ENCODE measurements at regions not wholly inside any gene's neighbourhood (a gene's known extent, or its start where the extent isn't known, plus 50 kb on each side); places are given as distances from the start of the nearest gene placed in this dataset.

DNA sequence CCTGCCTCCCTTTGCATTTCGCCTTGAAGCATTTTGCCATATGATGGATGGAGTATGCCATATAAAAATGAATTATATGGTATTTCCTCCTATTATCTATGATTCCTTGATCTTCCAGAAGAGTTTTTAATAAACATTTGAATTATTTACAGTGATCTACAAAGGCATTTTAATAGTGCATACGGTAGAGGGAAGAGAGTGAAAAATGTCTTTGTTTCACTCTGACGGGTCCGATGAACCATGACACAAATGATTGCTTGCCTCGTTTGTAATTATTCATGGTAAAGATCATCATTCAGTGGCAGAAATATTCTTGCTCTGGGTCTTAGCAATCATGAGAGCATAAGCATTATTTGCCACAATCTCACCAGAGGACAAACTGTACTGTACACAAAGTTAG lies 1010.9 kb downstream of the NTRK3 start:
- H3K27me3 ChIP-seq (ENCODE audit: control insufficient read depth, insufficient read depth, low read length), result no peaks in the 10 kb centered on the region
- no peaks in the 10 kb centered on the region for H3K36me3 ChIP-seq (ENCODE audit: control insufficient read depth, insufficient read depth, low read length)
- TF ChIP-seq EZH2 (IDR thresholded peaks at IDR 0.05; ENCODE audit: low read length, missing control alignments), result no peak
- TF ChIP-seq, protein P1, sequence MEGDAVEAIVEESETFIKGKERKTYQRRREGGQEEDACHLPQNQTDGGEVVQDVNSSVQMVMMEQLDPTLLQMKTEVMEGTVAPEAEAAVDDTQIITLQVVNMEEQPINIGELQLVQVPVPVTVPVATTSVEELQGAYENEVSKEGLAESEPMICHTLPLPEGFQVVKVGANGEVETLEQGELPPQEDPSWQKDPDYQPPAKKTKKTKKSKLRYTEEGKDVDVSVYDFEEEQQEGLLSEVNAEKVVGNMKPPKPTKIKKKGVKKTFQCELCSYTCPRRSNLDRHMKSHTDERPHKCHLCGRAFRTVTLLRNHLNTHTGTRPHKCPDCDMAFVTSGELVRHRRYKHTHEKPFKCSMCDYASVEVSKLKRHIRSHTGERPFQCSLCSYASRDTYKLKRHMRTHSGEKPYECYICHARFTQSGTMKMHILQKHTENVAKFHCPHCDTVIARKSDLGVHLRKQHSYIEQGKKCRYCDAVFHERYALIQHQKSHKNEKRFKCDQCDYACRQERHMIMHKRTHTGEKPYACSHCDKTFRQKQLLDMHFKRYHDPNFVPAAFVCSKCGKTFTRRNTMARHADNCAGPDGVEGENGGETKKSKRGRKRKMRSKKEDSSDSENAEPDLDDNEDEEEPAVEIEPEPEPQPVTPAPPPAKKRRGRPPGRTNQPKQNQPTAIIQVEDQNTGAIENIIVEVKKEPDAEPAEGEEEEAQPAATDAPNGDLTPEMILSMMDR (conservative IDR thresholded peaks at IDR 0.05 in 1 of 2, IDR thresholded peaks at IDR 0.05 in 1 of 2; ENCODE audit: low read depth in 1 of 2, low read length in 2 of 2), result no peak
- H3K9ac ChIP-seq (ENCODE audit: insufficient read depth, low read length), result no peak overlapping the region
- no peaks in the 10 kb centered on the region for H3K9me3 ChIP-seq (ENCODE audit: control insufficient read depth, insufficient read depth, low read depth, low read length)
- H3K4me3 ChIP-seq (replicated peaks in 1 of 4; ENCODE audit: control extremely low read depth in 1 of 4, insufficient read depth in 1 of 4, low read depth in 3 of 4, low read length in 4 of 4), result no peak overlapping the region
- H3K4me2 ChIP-seq (ENCODE audit: extremely low read depth, insufficient read depth, low read length), result no peak overlapping the region
- DNase-seq (ENCODE audit: low read depth in 2 of 2), result no peak
- no peaks in the 10 kb centered on the region for H4K20me1 ChIP-seq (ENCODE audit: control insufficient read depth, extremely low read depth, insufficient read depth, low read length)
- H3K27ac ChIP-seq (ENCODE audit: insufficient read depth, low read length), result no peak overlapping the region
- H3K79me2 ChIP-seq (ENCODE audit: control insufficient read depth, insufficient read depth, low read length), result no peaks in the 10 kb centered on the region
- no peak overlapping the region for H2AFZ ChIP-seq (ENCODE audit: low read length)
- no peaks in the 10 kb centered on the region for H3K4me1 ChIP-seq (ENCODE audit: control insufficient read depth, extremely low read depth, insufficient read depth, low read length)

DNA sequence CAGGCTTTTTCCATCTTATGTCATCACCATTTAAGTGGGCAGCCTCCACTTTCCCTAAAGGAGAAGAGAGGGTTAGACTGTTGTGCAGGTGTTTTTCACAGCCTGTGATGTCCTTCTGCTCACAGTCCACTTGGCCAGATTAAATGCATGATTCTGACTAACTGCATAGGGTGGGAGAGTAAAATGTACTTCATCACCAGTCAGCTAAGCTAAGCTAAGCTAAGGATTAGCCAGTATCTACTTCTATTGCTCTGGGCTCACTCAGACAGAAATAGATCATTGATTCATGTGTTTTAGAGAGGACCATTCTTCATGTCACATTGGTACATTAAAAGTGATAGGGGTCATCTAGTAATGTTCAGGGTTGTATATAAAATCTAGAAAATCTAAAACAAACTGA lies 1013.1 kb downstream of the NTRK3 start:
- no peaks in the 10 kb centered on the region for H3K36me3 ChIP-seq (ENCODE audit: control insufficient read depth, insufficient read depth, low read length)
- no peaks in the 10 kb centered on the region for H3K9me3 ChIP-seq (ENCODE audit: control insufficient read depth, insufficient read depth, low read depth, low read length)
- H3K79me2 ChIP-seq (ENCODE audit: control insufficient read depth, insufficient read depth, low read length), result no peaks in the 10 kb centered on the region
- DNase-seq (ENCODE audit: low read depth in 2 of 2), result no peak
- no peaks in the 10 kb centered on the region for H4K20me1 ChIP-seq (ENCODE audit: control insufficient read depth, extremely low read depth, insufficient read depth, low read length)
- H3K9ac ChIP-seq (ENCODE audit: insufficient read depth, low read length), result no peak overlapping the region
- no peak overlapping the region for H3K27ac ChIP-seq (ENCODE audit: insufficient read depth, low read length)
- H3K4me1 ChIP-seq (ENCODE audit: control insufficient read depth, extremely low read depth, insufficient read depth, low read length), result no peaks in the 10 kb centered on the region
- H3K4me2 ChIP-seq (ENCODE audit: extremely low read depth, insufficient read depth, low read length), result no peak overlapping the region
- TF ChIP-seq EZH2 (IDR thresholded peaks at IDR 0.05; ENCODE audit: low read length, missing control alignments), result no peak
- TF ChIP-seq, protein P1 (conservative IDR thresholded peaks at IDR 0.05 in 1 of 2, IDR thresholded peaks at IDR 0.05 in 1 of 2; ENCODE audit: low read depth in 1 of 2, low read length in 2 of 2), result no peak
- no peak overlapping the region for H2AFZ ChIP-seq (ENCODE audit: low read length)
- H3K27me3 ChIP-seq (ENCODE audit: control insufficient read depth, insufficient read depth, low read length), result no peaks in the 10 kb centered on the region
- no peak overlapping the region for H3K4me3 ChIP-seq (replicated peaks in 1 of 4; ENCODE audit: control extremely low read depth in 1 of 4, insufficient read depth in 1 of 4, low read depth in 3 of 4, low read length in 4 of 4)

DNA sequence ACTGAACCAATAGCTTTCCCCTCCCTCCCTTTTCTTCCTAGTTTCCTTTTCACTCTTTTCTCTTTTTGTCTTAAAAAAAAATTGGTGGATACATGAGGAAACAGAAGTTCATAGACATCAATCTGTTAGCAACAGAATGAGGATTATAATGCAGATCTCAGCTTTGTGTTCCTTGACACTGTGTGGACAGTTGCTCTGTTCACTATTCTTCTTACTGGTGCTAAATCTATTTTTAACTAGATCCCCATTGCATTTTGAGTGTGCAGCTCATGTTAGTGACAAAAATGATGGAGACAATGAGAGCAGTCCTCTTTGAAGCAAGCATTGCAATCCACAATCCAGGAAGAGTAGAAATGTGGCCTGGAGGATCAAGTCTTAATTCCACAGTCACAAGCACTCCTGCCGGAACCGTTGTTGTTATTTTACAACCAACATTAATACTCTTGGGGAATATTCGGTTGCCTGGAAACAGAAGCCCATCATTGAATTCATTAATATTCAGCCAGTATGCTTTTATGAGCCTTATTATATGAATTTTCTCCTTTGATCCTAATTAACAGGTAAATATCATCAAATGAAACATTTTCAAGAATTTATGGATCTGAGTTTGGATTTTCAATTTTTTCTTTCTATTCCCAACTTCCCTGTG lies 1016.8 kb downstream of the NTRK3 start:
- Histone ChIP-seq H2AFZ (ENCODE audit: low read length) (no peak overlapping the region), H4K20me1 (ENCODE audit: control insufficient read depth, extremely low read depth, insufficient read depth, low read length) (no peaks in the 10 kb centered on the region), H3K4me3 (replicated peaks in 1 of 4; ENCODE audit: control extremely low read depth in 1 of 4, insufficient read depth in 1 of 4, low read depth in 3 of 4, low read length in 4 of 4) (no peak overlapping the region), H3K27me3 (ENCODE audit: control insufficient read depth, insufficient read depth, low read length) (no peaks in the 10 kb centered on the region), H3K4me1 (ENCODE audit: control insufficient read depth, extremely low read depth, insufficient read depth, low read length) (no peaks in the 10 kb centered on the region), H3K79me2 (ENCODE audit: control insufficient read depth, insufficient read depth, low read length) (no peaks in the 10 kb centered on the region), H3K9me3 (ENCODE audit: control insufficient read depth, insufficient read depth, low read depth, low read length) (no peaks in the 10 kb centered on the region), H3K4me2 (ENCODE audit: extremely low read depth, insufficient read depth, low read length) (no peak overlapping the region), H3K36me3 (ENCODE audit: control insufficient read depth, insufficient read depth, low read length) (no peaks in the 10 kb centered on the region), H3K27ac (ENCODE audit: insufficient read depth, low read length) (no peak overlapping the region), H3K9ac (ENCODE audit: insufficient read depth, low read length) (no peak overlapping the region)
- TF ChIP-seq, protein P1 (conservative IDR thresholded peaks at IDR 0.05 in 1 of 2, IDR thresholded peaks at IDR 0.05 in 1 of 2; ENCODE audit: low read depth in 1 of 2, low read length in 2 of 2), result no peak
- TF ChIP-seq EZH2 (IDR thresholded peaks at IDR 0.05; ENCODE audit: low read length, missing control alignments), result no peak
- no peak for DNase-seq (ENCODE audit: low read depth in 2 of 2)
